ENCODE measurements at regions not wholly inside any gene's neighbourhood (a gene's known extent, or its start where the extent isn't known, plus 50 kb on each side); places are given as distances from the start of the nearest gene placed in this dataset.

GRCh38 chr15:93894438-93895036 is 336.8 kb upstream of the MCTP2 start:
- TF ChIP-seq, protein P1, sequence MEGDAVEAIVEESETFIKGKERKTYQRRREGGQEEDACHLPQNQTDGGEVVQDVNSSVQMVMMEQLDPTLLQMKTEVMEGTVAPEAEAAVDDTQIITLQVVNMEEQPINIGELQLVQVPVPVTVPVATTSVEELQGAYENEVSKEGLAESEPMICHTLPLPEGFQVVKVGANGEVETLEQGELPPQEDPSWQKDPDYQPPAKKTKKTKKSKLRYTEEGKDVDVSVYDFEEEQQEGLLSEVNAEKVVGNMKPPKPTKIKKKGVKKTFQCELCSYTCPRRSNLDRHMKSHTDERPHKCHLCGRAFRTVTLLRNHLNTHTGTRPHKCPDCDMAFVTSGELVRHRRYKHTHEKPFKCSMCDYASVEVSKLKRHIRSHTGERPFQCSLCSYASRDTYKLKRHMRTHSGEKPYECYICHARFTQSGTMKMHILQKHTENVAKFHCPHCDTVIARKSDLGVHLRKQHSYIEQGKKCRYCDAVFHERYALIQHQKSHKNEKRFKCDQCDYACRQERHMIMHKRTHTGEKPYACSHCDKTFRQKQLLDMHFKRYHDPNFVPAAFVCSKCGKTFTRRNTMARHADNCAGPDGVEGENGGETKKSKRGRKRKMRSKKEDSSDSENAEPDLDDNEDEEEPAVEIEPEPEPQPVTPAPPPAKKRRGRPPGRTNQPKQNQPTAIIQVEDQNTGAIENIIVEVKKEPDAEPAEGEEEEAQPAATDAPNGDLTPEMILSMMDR (IDR thresholded peaks at IDR 0.05): no peak

GRCh38 chr15:93887151-93887550 is 344.2 kb upstream of the MCTP2 start:
- H3K36me3 ChIP-seq: no peaks in the 10 kb centered on the region
- no peak overlapping the region for H3K27ac ChIP-seq
- DNase-seq (no peak), ATAC-seq (no peak)
- peaks cover 0 to 9% (median 2%) of the 10 kb centered on the region in 9 donors for H3K4me1 ChIP-seq
- WGBS, 2 donors: 81 to 86% methylated on average over 1 of the region's 1 CpG
- H3K27me3 ChIP-seq: peaks cover 0 to 7% (median 0%) of the 10 kb centered on the region in 7 donors
- TF ChIP-seq, protein P1 (IDR thresholded peaks at IDR 0.05): no peak
- no peak overlapping the region for H3K4me3 ChIP-seq
- no peaks in the 10 kb centered on the region for H3K9me3 ChIP-seq
- intact Hi-C loops (cut with DNase I): loop anchor here in 2 of 10 donors (10.0 kb wide), 2 partner anchors 58 to 62 kb away; no protein-coding TSS in a partner anchor

More at GRCh38 chr15:93894438-93895036, 336.8 kb upstream of the MCTP2 start:
- 82 to 84% methylated on average over 3 of the region's 3 CpGs for WGBS, 2 donors
- intact Hi-C loops (cut with DNase I): no loop called here
- no peak overlapping the region for H3K4me3 ChIP-seq
- H3K36me3 ChIP-seq: no peaks in the 10 kb centered on the region
- ATAC-seq: no peak
- no peaks in the 10 kb centered on the region for H3K4me1 ChIP-seq
- DNase-seq: no peak
- peaks cover 0 to 3% (median 0%) of the 10 kb centered on the region in 7 donors for H3K27me3 ChIP-seq
- no peak overlapping the region for H3K27ac ChIP-seq
- no peaks in the 10 kb centered on the region for H3K9me3 ChIP-seq

DNA sequence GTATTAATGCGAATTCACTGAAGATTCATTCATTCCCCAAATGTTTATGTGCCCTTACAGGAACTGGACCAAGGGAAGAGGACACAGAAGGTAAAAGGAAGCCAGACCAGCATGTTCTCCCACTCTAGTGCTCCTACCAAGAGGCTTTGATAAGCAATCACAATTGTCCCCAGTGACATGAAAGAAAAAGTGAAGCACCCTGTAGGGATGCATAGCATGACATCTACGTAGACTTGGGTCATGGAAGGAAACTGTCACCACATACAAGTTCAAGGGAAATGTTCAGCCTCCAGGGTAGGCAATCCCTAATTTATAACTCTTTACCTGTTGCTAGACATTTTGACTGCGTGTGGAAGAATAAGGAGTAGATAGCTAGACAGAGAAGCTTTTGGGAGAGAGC is 348.6 kb upstream of the MCTP2 start:
- Histone ChIP-seq H3K9me3 (no peaks in the 10 kb centered on the region), H3K36me3 (no peaks in the 10 kb centered on the region), H3K27me3 (peaks cover 0 to 7% (median 0%) of the 10 kb centered on the region in 7 donors), H3K4me3 (no peak overlapping the region), H3K4me1 (peaks cover 0 to 16% (median 2%) of the 10 kb centered on the region in 9 donors), H3K27ac (peak overlapping the region in 1 of 10 donors; percentile 2)
- no peak for ATAC-seq
- WGBS, 2 donors: 60 to 67% methylated on average over 3 of the region's 3 CpGs
- intact Hi-C loops (cut with DNase I): loop anchor here in 2 of 10 donors (10.0 kb wide), 2 partner anchors 58 to 62 kb away; no protein-coding TSS in a partner anchor
- TF ChIP-seq, protein P1 (IDR thresholded peaks at IDR 0.05): no peak
- no peak for DNase-seq

- intact Hi-C loops (cut with DNase I): loop anchor here in 2 of 10 donors (10.0 kb wide), 2 partner anchors 57 to 63 kb away; no protein-coding TSS in a partner anchor
- DNase-seq (no peak), ATAC-seq (peak in 7 of 8 donors; percentile 29 to 79 (median 67))
- H3K9me3 ChIP-seq: no peaks in the 10 kb centered on the region
- WGBS, 2 donors: 50 to 51% methylated on average over 1 of the region's 1 CpG
- H3K36me3 ChIP-seq: no peaks in the 10 kb centered on the region
- peak overlapping the region in 4 of 10 donors; percentile 2 to 54 (median 32) for H3K27ac ChIP-seq
- H3K27me3 ChIP-seq: peaks cover 0 to 7% (median 0%) of the 10 kb centered on the region in 7 donors
- H3K4me3 ChIP-seq: no peak overlapping the region
- TF ChIP-seq, protein P1 (IDR thresholded peaks at IDR 0.05): no peak
- H3K4me1 ChIP-seq: peaks cover 0 to 16% (median 2%) of the 10 kb centered on the region in 9 donors
Measured at GRCh38 chr15:93882141-93882540, 349.2 kb upstream of the MCTP2 start.

Measured in heart right ventricle (tissue), 16 donors.